SW 1271 (cell line): ENCODE measurements at regions not wholly inside any gene's neighbourhood (a gene's known extent, or its start where the extent isn't known, plus 50 kb on each side); places are given as distances from the start of the nearest gene placed in this dataset.
"Not testable (repeated sequence)": the region's sequence is repeated elsewhere in the genome, so short reads cannot be mapped to it uniquely, and the experiment has no call there.

ENCODE experiments used
- DNase-seq, 2 experiments: peaks; one replicate each; lab custom pipeline; 2025; lab: John Stamatoyannopoulos, UW

- DNase-seq = no peak
These were observed 299.6 kb downstream of the PAX3 start for GRCh38 chr2:221999166-221999565.

DNA sequence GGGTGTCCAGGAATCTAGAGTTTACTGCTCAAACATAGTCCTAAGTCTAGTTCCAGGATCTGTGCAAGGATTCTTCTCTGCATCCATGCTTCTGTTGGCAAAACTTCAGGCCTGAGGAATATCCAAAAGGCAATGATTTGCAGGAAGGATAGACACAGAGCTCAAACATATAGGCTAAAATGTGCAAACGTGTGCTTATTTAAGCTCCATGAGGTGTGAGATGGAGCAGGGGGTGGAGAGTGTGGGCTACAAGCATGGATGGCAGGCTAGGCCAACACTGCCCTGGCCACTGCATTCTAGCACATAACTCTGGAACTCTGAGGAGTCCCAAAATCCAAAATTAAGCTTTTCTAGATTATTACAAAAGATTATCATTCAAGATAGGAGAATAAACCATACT, 301.1 kb downstream of the PAX3 start:
- no peak for DNase-seq

DNA sequence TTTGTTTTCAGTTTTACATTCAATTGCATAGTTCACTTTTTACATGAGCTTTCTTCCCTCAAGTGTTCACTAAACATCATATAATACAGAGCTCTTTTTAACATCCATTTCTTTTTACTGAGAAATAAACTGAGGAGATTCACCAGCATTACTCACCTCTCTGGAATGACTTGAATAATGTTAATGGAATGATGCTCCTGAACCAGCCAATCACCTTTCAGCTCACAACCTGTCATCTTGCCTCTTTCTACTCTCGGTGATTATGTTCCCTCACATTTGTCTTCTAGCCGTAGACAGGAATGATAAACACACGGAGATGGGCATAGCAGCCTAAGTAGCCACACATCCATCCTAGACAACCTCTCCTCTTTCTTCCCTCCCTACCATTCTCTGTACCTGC, 301.7 kb downstream of the PAX3 start:
- peak in 1 of 2 experiments; percentile 76 for DNase-seq

GRCh38 chr2:221994926-221995325, 303.9 kb downstream of the PAX3 start:
- DNase-seq = no peak

DNA sequence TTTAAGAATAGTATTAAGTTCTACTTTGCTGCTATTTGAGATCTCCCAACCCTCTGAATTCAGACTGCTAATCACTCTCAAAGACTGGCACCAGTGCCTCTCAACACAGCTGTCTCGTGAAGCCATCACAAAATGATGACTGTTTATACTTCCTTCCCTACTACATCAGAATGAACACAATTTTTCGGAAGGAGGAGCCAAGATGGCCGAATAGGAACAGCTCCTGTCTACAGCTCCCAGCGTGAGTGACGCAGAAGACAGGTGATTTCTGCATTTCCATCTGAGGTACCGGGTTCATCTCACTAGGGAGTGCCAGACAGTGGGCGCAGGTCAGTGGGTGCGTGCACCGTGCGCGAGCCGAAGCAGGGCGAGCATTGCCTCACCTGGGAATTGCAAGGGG, 314.4 kb downstream of the PAX3 start:
- not testable (repeated sequence) for DNase-seq

GRCh38 chr2:221981912-221982470, 316.8 kb downstream of the PAX3 start:
- no peak for DNase-seq

- DNase-seq = no peak
These were observed 323.6 kb downstream of the PAX3 start for GRCh38 chr2:221975151-221975550.

DNA sequence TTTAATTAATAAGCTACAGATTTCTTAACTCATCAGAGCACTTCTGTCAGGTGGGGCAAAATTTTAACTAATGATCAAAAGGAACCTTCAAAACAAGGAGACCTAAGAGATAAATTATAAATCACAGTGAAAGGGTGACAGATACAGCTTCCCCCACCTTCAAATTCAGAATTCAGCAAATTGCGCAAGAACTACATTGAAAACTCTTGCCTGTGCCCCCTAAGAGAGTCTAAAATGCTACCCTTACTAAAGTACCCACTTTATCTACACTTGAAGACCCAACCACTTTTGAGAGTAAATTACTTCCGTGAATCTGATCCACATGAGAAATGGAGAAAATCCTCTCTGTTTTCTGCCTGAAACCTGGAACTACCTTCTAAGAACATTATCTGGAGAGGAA, 324.9 kb downstream of the PAX3 start:
- no peak for DNase-seq

- no peak for DNase-seq
These were observed 325.3 kb downstream of the PAX3 start for GRCh38 chr2:221973502-221973901.

- DNase-seq = no peak
These were observed 325.9 kb downstream of the PAX3 start for GRCh38 chr2:221972813-221973478.

- no peak for DNase-seq
These were observed 328.4 kb downstream of the PAX3 start for GRCh38 chr2:221970389-221970788.

DNA sequence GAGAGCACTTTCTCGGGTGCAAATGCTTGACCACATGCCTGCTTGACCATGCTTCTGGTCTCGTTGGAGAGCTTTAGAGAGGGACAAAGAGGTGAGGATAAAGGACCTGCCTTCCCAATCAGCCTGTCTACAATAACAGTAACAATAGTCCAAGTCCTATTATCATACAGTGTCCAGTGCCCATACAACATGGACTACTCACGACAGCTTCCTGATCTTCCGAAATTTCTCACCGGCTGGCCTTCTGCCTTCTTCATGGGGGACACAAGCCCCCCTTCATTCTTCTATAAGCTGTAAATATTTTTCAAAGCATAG, 329.0 kb downstream of the PAX3 start:
- no peak for DNase-seq

DNA sequence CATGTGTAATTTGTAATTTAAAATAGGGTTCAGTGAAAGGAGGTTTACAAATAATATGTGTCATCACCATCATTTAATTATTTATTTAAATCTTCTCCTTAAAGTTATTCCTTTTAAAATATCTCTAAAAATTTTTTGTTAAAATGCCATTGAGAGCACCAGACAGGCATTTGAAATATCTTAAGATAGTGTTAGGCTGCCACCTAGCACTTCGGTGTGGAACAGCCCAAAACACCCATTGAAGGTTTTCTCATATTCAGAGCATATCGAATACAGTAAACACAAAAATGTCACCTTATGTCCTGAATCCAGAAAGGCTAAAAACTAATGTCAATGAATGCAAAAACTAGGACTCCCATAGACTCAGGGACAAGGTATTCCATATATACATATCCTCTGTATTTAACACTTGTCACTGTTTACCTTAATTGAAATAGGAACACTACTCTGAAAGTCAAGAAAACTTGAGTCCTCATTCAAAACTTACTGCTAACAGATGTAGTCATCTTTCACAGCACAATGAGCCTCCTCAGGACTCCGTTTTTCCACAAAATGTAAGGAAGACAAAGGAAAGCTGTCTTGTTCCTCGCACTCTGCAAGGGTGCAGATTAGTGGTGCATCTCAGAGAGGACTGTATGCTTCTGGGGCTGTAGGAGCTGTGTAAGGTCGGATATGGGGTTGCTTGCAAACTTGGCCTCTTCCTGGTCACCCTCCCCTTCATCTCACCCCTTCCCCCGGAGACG, 329.5 kb downstream of the PAX3 start:
- DNase-seq = peak in 1 of 2 experiments; percentile 21

DNA sequence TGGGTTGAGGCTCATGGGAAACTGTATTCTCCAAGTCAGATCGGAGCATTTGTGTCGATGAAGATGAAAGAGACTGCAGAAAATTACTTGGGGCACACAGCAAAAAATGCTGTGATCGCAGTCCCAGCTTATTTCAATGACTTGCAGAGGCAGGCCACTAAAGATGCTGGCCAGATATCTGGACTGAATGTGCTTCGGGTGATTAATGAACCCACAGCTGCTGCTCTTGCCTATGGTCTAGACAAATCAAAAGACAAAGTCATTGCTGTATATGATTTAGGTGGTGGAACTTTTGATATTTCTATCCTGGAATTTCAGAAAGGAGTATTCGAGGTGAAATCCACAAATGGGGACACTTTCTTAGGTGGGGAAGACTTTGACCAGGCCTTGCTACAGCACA, 336.6 kb downstream of the PAX3 start:
- DNase-seq = no peak

DNA sequence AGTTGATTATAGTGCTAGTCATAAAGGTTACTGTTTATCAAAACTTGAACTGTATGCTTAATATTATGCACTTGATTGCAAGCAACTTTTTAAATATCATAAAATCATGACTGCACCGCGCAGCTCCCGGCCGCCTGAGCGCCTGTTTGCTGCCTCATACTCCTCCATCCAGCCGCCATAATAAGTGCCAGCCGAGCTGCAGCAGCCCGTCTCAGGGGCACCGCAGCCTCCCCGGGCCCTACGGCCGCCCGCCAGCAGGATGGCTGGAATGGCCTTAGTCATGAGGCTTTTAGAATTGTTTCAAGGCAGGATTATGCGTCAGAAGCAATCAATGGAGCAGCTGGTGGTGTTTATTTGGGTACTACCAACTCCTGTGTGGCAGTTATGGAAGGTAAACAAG, 337.2 kb downstream of the PAX3 start:
- DNase-seq = no peak

GRCh38 chr2:221958224-221958623, 340.6 kb downstream of the PAX3 start:
- no peak for DNase-seq

GRCh38 chr2:221948076-221948475, 350.7 kb downstream of the PAX3 start:
- DNase-seq = no peak

DNA sequence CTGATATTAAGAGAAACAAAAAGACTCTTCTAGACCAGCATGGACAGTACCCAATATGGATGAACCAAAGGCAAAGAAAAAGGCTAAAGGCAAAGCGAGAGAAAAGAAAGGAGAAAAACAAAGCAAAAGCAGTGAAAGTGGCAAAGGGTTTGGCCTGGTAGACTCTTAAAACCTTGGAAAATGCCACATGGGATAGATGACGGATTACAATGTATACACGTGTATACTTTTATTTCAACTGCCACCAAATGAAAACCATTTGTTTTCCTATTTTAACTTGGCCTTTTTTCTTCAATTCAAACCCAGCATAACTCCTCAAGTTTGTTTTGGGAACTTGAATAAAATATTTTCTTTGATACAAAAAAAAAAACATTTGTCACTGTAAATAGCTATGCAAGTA, 354.3 kb downstream of the PAX3 start:
- DNase-seq = not testable (repeated sequence)

DNA sequence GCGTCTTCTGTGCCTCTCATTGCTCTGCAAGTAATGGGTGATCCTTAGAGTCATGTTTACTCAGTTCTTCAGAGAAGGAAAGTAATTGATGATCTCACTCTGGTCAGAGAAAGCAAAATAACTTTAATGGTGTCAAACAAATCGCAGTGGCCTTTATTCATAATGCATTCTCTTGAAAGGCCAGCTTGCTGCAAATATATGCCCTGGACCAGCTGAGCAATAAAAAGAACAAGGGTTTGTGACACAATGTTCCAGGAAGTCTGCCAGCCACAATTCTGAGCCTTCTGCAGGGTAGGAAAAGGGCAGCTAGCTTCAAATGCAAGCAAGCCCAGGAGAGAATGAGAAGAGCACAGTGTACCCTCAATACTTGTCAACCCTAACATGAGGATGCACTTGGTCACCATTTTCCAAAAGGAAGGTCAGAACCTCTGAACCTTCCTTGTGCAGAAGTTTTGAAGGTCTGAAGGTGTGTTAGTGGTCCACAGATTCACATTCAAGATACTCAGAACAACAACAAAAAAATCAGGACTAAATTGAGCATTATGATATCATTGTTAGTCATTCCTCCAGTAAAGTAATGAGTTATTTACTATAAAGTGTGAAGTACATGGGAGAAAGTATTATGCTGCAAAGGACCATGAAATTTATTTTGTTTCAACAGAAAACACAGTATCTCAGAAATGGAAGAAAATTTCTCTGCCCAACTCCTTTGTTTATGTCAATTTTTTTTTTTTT, 355.6 kb downstream of the PAX3 start:
- no peak for DNase-seq

DNA sequence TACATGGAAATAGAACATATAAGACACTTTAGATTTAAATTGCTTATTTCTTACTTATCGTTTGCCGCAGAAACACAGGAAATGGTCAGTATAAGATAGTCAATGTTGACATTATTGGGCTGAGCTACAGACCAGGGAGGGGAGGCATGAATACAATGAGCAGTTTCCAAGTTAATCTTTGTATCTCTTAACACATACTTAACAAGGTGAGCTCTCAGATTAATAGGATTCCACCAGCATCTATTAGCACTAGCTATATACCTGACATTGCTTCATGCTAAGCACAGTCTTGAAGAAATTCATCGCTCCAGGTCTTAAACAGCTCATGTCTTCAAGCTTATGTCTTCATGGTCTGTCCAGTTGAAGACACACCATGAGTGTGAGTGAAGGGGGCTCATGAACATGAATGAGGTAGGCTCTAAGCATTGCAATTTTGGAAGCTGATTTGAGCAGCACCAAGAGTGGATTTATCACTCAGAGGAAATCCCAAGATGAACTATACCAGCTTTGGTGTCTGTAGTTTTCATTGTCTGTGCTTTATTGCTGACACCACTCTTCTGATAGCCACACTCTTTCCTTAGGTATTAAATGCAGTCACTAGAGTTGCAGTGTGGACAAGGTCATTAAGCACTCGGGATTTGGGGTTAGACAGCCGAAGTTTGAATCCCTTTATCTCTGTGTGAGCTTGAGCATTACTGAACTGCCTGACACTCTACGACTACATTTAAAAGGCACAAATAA, 359.3 kb upstream of the EPHA4 start:
- DNase-seq = no peak

DNA sequence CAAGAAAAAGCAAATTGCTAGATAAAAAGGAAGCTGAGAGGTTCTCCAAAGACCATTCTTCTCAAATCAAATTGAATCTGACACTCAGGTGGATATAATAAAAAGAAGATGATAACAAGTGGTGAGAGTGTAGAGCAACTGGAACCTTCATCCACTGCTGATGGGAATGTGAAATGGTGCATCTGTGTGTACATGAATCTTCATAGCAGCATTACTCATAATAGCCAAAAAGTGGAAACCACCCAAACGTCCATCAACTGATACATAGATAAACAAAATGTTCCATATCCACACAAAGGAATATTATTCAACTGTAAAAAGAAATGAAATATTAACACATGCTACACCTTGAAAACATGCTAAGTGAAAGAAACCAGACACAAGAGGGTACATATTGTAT, 357.2 kb upstream of the EPHA4 start:
- no peak for DNase-seq

DNA sequence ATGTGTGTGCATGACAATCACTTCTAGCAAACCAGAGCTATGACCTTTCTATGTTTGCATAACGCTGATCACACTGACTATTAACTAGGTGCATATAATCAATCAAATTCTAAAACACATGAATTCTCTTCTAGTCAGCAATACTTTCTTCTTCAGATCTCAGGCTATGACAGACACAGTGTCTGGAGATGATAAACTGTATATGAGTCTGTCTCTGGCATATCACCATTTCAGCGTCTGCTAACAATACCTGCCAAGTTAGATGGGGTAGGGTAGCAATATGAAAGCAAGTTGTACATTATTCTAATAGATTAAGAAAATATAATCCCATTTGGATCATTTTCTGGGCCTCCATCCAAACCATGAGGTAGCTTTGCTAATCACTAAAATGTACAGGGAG, 354.2 kb upstream of the EPHA4 start:
- DNase-seq = no peak
